Smooth muscle cell of the brain vasculature (primary cell): ENCODE measurements at regions not wholly inside any gene's neighbourhood (a gene's known extent, or its start where the extent isn't known, plus 50 kb on each side); places are given as distances from the start of the nearest gene placed in this dataset.

Experiments used
- DNase-seq: peaks from one replicate; pipeline ENCODE4 v3.0.0-alpha.2; 2012; ENCODE audit warnings: low read depth, low spot score

DNA sequence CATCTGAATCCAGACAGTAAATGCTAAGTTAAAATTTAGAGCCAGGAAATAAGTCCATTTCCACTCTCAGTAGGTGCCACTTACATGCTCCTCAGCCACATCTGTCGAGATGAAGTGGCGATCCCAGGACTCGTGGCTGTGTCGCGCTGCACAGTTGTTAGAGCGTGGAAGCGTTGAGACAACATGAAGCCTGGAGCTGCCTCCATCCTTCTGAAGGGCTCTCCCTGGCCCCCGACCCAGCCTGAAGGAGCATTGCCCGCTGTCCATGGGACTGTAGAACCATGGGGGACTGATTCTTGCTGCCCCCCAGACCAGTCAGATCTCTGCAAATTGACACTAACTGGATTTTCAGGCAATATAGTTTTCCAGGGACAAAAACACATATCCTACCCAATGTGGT, 58.9 kb downstream of the IRX1 start:
- DNase-seq: no peak

DNA sequence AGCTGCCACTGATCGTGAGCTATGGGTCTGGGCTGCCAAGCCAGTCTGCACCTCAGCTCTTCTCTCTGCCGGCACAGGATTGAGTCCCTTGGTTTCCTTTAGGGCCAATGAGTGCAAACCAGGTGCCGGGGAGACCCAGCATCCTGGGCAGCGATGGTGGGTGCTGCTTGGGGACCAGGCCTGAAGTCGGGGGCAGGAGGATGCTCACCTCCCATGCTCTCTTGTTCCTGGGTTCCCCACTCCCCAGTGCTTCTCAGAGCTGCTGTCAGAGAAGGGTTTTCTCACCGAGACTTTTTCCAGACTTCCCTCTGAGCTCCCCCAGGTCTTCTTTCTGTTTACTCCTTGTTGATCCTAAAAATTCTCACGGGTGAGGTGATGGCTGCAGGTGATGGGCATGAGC, 61.2 kb downstream of the IRX1 start:
- no peak for DNase-seq

DNA sequence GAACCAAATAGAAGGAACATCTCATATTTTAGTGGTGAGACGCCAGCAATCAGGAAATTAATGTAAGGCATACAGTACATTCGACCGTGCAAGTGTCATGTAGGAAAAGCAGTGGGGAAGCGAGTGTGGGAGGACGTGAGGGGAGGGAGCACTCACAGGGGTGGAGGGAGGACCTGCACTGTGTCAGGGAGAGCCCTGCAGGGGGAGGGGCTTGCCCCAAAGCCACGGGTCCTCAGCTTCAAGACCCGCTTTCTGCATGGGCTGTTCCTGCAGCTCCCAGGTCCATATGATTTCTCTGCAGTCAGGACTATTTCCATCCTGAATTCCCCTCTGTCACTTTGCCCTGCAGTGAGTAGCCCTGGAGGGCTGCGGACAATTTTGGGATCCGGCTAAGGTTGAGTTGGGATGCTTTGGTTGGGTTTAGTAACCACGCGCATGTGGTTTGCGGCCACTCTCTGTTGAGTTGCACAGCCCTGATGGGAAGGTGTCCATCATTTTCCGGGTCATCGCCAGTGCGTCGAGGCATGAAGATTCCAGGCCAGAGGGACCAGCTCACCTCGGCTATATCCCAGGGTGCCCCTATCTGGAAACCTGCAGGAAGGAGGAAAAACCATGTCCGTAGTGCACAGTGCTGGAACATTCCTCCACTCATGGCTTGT, 61.9 kb downstream of the IRX1 start:
- no peak for DNase-seq

DNA sequence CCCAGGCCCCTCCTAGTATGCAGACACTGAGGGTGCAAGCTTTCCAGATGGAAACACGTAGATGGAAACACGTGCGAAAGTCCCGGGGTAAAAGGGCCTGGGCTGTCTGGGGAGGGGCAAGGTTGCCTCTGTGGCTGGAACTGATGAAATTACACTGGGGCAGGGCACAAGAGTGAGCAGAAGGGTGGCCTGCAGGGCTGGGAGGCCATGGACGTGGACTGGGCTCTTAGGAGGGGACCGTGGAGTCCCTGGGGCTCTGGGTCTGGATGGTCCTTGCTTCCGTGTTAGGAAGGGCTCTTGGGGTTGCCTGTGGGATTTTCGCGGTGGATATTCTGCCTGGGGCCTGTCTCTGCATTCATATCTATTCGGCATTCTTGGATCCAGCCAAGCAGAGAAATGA, 63.3 kb downstream of the IRX1 start:
- DNase-seq: no peak

GRCh38 chr5:3659907-3660306, 64.3 kb downstream of the IRX1 start:
- DNase-seq: no peak

DNA sequence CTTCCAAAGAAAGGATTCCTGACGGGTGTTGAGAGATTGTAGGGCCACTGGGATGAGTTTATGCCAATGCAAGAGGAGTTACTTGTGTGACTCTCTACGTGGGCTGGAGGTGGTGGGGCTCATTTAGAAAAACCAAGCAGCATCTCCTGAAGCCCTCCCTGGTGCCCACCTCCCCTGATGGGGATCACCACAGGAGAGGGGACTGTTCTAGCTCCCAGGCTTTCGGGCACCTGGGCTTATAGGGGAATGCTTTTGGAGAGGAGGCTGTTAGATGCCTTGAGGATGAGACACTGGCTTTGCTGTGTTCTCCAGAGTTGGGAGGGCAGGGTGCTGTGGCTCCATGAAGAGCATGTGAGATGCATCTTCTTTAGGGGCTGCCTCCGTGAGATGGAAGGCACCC, 65.0 kb downstream of the IRX1 start:
- no peak for DNase-seq

GRCh38 chr5:3661755-3662296, 66.2 kb downstream of the IRX1 start:
- DNase-seq: no peak

DNA sequence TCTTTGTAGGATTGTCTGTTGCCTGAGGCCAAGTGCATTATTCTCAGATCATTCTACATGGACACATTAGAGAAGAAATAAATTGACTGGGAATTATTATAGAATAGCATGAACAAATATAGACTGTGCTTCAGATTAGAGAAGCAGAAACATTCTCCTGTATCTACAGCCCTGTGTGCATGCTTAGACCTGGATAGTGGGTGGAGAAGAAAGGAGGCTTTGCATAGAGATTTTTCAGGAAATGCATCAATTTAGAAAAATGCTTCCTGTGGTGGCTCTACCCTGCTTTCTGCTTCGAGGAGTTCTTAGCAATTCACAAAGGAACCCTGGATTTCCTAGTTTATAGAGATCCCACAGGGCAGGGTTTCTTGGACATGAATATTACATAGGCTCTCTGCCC, 66.7 kb downstream of the IRX1 start:
- no peak for DNase-seq

DNA sequence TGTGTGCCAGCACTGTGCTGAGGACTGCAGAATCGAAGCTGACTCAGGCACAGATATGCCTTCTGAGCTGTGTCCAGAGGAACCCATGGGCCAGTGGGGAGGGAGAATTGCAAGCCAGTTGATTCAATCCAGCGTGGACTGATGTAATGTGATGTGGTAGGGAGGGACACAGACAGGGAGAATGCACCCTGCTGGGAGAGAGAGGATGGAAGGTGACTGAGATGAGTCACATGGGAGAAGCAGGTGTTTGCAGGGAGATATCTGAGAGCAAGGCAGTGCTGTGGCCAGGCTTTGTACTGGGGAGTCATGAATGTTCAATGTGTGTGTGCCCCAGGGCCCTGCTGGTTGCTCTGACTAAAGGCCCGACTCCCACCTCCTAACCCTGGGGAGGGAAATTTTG, 75.7 kb downstream of the IRX1 start:
- no peak for DNase-seq

- no peak for DNase-seq
Observed at GRCh38 chr5:3678801-3679200, 83.2 kb downstream of the IRX1 start.

- no peak for DNase-seq
Observed at GRCh38 chr5:3680821-3681220, 85.2 kb downstream of the IRX1 start.

DNA sequence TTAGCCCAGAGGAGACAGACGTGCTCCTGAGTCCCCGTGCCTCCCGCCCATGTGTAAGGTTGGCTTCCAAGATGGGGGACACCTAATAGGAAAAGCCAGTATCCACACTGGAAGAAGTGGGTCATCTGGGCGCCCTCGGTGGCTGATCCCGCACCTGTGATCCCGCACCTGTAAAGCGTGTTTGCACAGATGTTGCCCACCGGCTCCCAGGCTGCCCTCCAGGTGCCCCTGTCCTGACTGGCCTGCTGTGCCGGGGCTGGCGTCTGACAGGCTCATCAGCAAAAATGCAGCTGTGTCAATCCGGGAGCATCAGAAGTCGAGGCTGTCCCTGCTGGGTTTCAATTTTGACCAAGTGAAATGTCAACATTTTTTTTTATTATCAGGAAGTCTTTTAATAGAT, 88.5 kb downstream of the IRX1 start:
- DNase-seq: no peak

- DNase-seq: no peak
Observed at GRCh38 chr5:3684771-3685354, 89.2 kb downstream of the IRX1 start.

DNA sequence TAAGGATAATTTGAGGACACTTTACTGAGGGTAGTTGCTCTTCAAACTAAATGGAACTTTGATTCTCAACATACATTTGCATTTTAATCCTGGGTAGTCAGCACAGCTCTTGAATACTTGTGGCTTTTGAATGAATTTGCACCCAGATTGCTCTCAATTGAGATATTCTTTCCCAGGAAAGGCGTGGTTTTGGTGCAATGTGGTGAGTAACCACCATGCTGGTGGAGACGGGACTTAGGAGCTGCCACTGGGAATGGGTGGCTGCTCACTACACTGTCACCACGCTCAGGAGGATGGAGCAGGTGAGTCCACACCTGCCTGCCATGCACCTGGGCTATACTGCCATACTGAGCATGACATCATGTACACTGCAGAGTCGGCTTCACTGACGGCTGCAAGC, 99.2 kb downstream of the IRX1 start:
- DNase-seq: no peak

GRCh38 chr5:3695818-3696217, 100.2 kb downstream of the IRX1 start:
- no peak for DNase-seq

DNA sequence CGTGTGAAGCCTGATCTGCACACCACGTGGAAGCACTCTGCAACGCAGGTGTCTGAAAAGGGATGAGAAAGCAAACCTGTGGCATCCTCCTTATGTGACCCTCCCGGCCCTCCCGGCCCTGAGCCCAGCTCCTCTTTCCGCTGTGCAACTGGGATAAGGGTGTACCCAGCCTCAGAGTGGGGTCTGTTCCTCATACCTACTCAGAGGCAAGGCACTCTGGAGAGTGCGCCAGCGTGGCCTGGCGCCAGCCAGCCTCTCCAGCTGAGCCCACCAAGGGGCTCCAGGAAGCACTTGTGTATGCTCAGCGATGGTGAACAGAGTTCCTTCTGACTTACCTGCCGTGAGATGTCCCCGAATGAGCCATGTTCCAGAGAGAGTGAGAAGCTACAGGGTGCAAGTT, 102.8 kb downstream of the IRX1 start:
- DNase-seq: no peak

DNA sequence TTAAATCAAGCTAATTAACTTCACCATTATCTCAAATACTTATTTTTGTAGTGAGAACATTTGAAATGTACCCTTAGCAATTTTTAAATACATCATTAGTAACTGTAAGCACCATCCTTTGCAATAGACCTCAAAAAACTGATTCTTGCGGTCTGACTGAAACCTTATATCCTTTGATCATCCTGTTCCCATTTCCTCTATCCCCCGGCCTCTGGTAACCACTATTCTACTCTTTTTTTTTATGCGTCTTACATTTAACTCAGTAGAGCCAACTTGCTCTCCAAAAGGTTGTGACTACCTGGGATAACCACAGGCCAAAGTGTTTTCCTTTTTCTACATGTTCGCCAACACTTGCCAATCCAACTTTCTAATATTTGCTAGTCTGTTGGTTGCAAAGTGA, 106.1 kb downstream of the IRX1 start:
- no peak for DNase-seq

DNA sequence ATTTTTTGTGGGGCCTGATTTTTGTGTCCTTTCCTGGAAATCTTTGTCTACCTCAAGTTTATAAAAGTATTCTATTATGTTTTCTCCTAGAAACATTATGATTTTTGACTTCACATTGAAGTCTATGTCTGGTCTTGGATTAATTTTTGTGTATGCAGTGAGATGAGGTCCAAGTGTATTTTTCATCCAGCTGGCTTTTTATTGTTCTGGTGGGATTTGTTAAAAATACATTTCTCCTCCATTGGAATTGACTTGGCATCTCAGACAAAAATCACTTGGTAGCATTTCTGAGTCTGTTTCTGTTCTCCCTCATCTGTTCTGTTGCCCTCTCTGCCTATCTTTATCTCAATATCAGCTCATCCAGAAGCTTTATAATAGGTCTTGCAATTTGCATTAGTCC, 109.0 kb downstream of the IRX1 start:
- DNase-seq: no peak

GRCh38 chr5:3709068-3709716, 113.6 kb downstream of the IRX1 start:
- no peak for DNase-seq

- no peak for DNase-seq
Observed at GRCh38 chr5:3709717-3710348, 114.2 kb downstream of the IRX1 start.

GRCh38 chr5:3715062-3715461, 119.4 kb downstream of the IRX1 start:
- DNase-seq: no peak

DNA sequence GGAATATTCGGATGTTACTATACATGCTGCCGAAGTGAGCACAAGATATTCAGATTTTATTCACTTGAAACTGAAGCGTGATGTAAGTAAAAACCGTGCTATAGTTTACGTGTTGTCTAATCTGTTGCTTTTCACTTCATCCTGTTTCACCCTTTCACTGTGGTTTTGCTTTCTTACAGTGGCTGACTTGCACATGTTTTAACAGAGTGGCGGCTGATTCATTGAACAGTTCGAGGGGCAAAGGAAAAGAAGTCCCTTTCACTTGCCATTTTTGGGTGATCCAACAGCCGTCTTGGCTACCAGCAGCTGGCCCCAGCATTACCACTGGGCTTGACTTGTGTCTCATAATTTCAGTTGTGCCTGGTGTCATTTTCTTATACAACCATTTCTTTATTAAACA, 134.0 kb downstream of the IRX1 start:
- DNase-seq: no peak

GRCh38 chr5:3734632-3735031, 139.0 kb downstream of the IRX1 start:
- DNase-seq: no peak
